Mammary epithelial cell (primary cell): ENCODE measurements at regions not wholly inside any gene's neighbourhood (a gene's known extent, or its start where the extent isn't known, plus 50 kb on each side); places are given as distances from the start of the nearest gene placed in this dataset.

Experiments
- EZH2 ChIP-seq: IDR thresholded peaks from 2 replicates; pipeline ENCODE4 v1.6.1; 2012; ENCODE audit warnings: low read length, inconsistent platforms, borderline replicate concordance
- TF ChIP-seq, protein P1 (sequence below), 2 donors: IDR thresholded peaks in 1 of 2; conservative IDR thresholded peaks in 1 of 2; 2 replicates each; pipeline ENCODE4 v1.5.1; 2011 to 2012; ENCODE audit warnings: inconsistent platforms in 2 of 2, low read length in 2 of 2, mild to moderate bottlenecking in 2 of 2, control low read depth in 1 of 2, low read depth in 1 of 2; ENCODE audit not compliant: insufficient read depth in 1 of 2; ENCODE audit errors: extremely low read depth in 1 of 2

DNA sequence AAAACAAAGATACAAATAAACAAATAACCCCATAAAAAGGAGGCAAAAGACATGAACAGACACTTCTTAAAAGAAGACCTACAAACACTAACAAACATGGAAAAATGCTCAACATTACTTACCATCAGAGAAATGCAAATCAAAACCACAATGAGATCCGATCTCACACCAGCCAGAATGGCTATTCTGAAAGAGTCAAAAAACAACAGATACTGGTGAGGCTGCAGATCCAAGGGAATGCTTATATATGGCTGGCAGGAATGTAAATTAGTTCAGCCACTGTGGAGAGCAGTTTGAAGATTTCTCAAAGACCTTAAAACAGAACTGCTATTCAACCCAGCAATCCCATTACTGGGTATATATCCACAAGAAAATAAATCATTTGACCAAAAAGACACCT is 80.4 kb upstream of the NRP1 start:
- no peak for TF ChIP-seq EZH2
- TF ChIP-seq, protein P1, sequence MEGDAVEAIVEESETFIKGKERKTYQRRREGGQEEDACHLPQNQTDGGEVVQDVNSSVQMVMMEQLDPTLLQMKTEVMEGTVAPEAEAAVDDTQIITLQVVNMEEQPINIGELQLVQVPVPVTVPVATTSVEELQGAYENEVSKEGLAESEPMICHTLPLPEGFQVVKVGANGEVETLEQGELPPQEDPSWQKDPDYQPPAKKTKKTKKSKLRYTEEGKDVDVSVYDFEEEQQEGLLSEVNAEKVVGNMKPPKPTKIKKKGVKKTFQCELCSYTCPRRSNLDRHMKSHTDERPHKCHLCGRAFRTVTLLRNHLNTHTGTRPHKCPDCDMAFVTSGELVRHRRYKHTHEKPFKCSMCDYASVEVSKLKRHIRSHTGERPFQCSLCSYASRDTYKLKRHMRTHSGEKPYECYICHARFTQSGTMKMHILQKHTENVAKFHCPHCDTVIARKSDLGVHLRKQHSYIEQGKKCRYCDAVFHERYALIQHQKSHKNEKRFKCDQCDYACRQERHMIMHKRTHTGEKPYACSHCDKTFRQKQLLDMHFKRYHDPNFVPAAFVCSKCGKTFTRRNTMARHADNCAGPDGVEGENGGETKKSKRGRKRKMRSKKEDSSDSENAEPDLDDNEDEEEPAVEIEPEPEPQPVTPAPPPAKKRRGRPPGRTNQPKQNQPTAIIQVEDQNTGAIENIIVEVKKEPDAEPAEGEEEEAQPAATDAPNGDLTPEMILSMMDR (conservative IDR thresholded peaks at IDR 0.05 in 1 of 2, IDR thresholded peaks at IDR 0.05 in 1 of 2; ENCODE audit: extremely low read depth in 1 of 2, insufficient read depth in 1 of 2, low read depth in 1 of 2, low read length in 2 of 2) = no peak
